Ovary (tissue), 3 donors: ENCODE measurements at regions not wholly inside any gene's neighbourhood (a gene's known extent, or its start where the extent isn't known, plus 50 kb on each side); places are given as distances from the start of the nearest gene placed in this dataset.

Experiments
- CTCF ChIP-seq, 3 donors: fragments of 450-650 bp in 2 of 3; fragments of 200-600 bp in 1 of 3; IDR thresholded peaks; one replicate each; pipeline versions ENCODE4 v1.5.1 to v1.8.0; 2016 to 2022; ENCODE audit warnings: antibody characterized with exemption in 3 of 3, mild to moderate bottlenecking in 1 of 3
- EP300 ChIP-seq: sonication (generic); formaldehyde crosslinking; IDR thresholded peaks from one replicate; pipeline ENCODE4 v1.6.1; 2017; ENCODE audit warnings: antibody characterized with exemption
- POLR2A ChIP-seq: fragments of 450-650 bp; IDR thresholded peaks from one replicate; pipeline ENCODE4 v1.6.1; 2017; ENCODE audit warnings: antibody characterized with exemption, mild to moderate bottlenecking, moderate library complexity
- donor health status: DM: no; HTN: no; CAD: no.

DNA sequence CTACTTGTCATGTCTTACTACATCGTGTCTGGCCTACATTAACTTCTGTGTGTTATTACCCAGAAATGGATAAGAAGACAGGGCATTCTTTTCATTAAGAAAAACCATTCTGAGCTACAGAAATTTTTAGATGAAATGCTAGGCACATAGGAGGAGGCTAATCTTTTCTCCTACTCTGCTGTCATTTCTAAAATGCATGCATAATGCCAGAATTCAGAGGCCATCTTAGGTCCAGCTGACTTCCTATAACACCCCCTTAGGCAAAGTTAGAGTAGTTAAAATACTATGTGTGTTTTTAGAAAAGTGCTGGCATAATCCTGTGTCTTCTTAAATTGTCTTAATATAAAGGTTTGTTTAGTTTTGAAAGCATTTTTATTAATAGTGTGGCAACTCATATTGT, 352.6 kb downstream of the CSNK1G3 start:
- TF ChIP-seq CTCF (IDR thresholded peaks at IDR 0.05) (no peak), POLR2A (no peak), EP300 (no peak)
